MCF 10A (cell line): ENCODE measurements at regions not wholly inside any gene's neighbourhood (a gene's known extent, or its start where the extent isn't known, plus 50 kb on each side); places are given as distances from the start of the nearest gene placed in this dataset.
"Not testable (repeated sequence)": the region's sequence is repeated elsewhere in the genome, so short reads cannot be mapped to it uniquely, and the experiment has no call there.

Source experiments
- BruUV-seq: library from RNA; stranded (reverse); fragments of 400-500 nt; replicated peaks from 2 replicates; lab custom pipeline; 2021; lab: Mats Ljungman, UMichigan
- CTCF ChIA-PET: fragments of 300-600 bp; sonication (Branson Sonifier 250); formaldehyde crosslinking; extraction: SDS; loops from one replicate; lab custom pipeline; 2021; ENCODE audit warnings: antibody characterized with exemption, inconsistent platforms; lab: Yijun Ruan, JAX
- POLR2A ChIA-PET: fragments of 300-600, 350-650 bp; sonication (Branson Sonifier 250); formaldehyde crosslinking; extraction: SDS; loops from one replicate; lab custom pipeline; 2020; ENCODE audit warnings: antibody characterized with exemption, inconsistent platforms; lab: Yijun Ruan, JAX
- DNase-seq: peaks from one replicate; pipeline ENCODE4 v3.0.0-alpha.2; 2018; ENCODE audit not compliant: unreplicated experiment
- H3K27ac Mint-ChIP-seq: one replicate; pipeline ENCODE4 v1.8.0; 2022; ENCODE audit warnings: mild to moderate bottlenecking, low read depth, mixed read lengths; ENCODE audit not compliant: unreplicated experiment
- H3K27me3 Mint-ChIP-seq: one replicate; pipeline ENCODE4 v1.8.0; 2022; ENCODE audit warnings: mixed read lengths; ENCODE audit not compliant: insufficient read depth, unreplicated experiment
- H3K36me3 Mint-ChIP-seq: one replicate; pipeline ENCODE4 v1.8.0; 2022; ENCODE audit warnings: mild to moderate bottlenecking, moderate library complexity, mixed read lengths; ENCODE audit not compliant: insufficient read depth, unreplicated experiment
- H3K4me1 Mint-ChIP-seq: one replicate; pipeline ENCODE4 v1.8.0; 2022; ENCODE audit warnings: mixed read lengths; ENCODE audit not compliant: insufficient read depth, unreplicated experiment
- H3K4me3 Mint-ChIP-seq: one replicate; pipeline ENCODE4 v1.8.0; 2022; ENCODE audit warnings: mild to moderate bottlenecking, moderate library complexity, mixed read lengths; ENCODE audit not compliant: unreplicated experiment
- H3K9me3 Mint-ChIP-seq: one replicate; pipeline ENCODE4 v1.8.0; 2022; ENCODE audit warnings: mixed read lengths; ENCODE audit not compliant: unreplicated experiment
- CTCF ChIP-seq: fragments of 200-600 bp; IDR thresholded peaks from one replicate; pipeline ENCODE4 v1.8.0; 2022; ENCODE audit warnings: antibody characterized with exemption, mild to moderate bottlenecking; ENCODE audit not compliant: unreplicated experiment
- intact Hi-C: fragments of 100-400 bp; cut with micrococcal nuclease; formaldehyde crosslinking; loops from 2 replicates; pipeline ENCODE4 v1.14.1; 2022

GRCh38 chr7:112584290-112584689 lies 103.5 kb downstream of the LSMEM1 start:
- peaks cover 7% of the 10 kb centered on the region for H3K4me1 Mint-ChIP-seq
- no peak for TF ChIP-seq CTCF
- no peak overlapping the region for H3K4me3 Mint-ChIP-seq
- H3K27me3 Mint-ChIP-seq: no peaks in the 10 kb centered on the region
- H3K27ac Mint-ChIP-seq: peak overlapping the region; percentile 83
- H3K36me3 Mint-ChIP-seq: no peaks in the 10 kb centered on the region
- BruUV-seq: no TSS peak
- CTCF ChIA-PET: interaction anchor here (0.6 to 1.3 kb wide), 3 partner anchors 11 to 311 kb away, joined by 3 to 4 read pairs (median 3); no protein-coding TSS in a partner anchor
- POLR2A ChIA-PET: interaction anchor here (0.5 to 1.4 kb wide), 5 partner anchors 18 to 270 kb away, joined by 3 to 4 read pairs (median 3); partner anchors contain the start of gene TMEM168
- intact Hi-C loops: no loop called here
- H3K9me3 Mint-ChIP-seq: no peaks in the 10 kb centered on the region
- DNase-seq: peak; percentile 47

DNA sequence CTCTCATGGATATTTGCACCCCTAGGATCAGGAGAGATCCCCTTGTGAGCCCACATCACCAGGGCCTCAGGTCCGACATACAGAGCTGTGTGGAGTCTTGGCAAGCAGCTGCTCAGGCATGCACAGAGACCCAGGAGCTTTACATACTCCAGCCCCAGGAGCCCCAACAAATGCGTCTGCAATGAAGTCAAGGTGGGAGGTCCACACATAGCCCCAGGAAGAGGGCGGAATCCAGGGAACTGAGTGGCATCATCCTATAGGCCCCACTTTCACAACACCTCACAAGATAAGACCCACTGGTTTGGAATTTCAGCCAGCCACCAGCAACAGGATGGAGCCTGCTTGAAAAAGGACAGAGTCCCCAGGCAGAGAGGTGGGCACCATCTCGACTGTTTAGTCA lies 106.7 kb downstream of the LSMEM1 start:
- no peak for DNase-seq
- no TSS peak for BruUV-seq
- intact Hi-C loops: no loop called here
- peaks cover 7% of the 10 kb centered on the region for H3K4me1 Mint-ChIP-seq
- TF ChIP-seq CTCF: no peak
- ChIA-PET POLR2A (no interaction called here), CTCF (no interaction called here)
- no peaks in the 10 kb centered on the region for H3K36me3 Mint-ChIP-seq
- H3K27ac Mint-ChIP-seq: no peak overlapping the region
- H3K4me3 Mint-ChIP-seq: no peak overlapping the region
- H3K27me3 Mint-ChIP-seq: no peaks in the 10 kb centered on the region
- no peaks in the 10 kb centered on the region for H3K9me3 Mint-ChIP-seq

DNA sequence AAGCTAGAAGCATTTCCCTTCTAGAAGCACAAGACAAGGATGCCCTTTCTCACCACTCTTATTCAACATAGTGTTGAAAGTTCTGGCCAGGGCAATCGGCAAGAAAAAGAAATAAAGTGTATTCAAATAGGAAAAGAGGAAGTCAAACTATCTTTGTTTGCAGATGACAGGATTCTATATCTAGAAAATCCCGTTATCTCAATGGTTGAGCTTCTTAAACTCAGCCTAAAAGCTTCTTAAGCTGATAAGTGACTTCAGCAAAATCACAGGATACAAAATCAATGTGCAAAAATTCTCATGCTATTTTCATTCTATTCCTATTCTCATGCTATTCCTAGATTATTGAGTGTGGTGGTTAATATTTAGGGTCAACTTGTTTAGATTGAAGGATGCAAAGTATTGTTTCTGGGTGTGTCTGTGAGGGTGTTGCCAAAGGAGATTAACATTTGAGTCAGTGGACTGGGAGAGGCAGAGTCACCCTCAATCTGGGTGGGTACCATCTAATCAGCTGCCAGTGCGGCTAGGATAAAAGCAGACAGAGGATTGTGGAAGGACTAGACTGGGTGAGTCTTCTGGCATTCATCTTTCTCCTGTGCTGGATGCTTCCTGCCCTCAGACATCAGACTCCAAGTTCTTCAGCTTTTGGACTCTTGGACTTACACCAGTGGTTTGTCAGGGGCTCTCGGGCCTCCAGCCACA lies 111.9 kb downstream of the LSMEM1 start:
- CTCF ChIA-PET, intact Hi-C loops, H3K4me3 Mint-ChIP-seq, H3K27ac Mint-ChIP-seq, H3K4me1 Mint-ChIP-seq, H3K27me3 Mint-ChIP-seq, POLR2A ChIA-PET, H3K36me3 Mint-ChIP-seq, BruUV-seq, H3K9me3 Mint-ChIP-seq, DNase-seq: not testable (repeated sequence)

GRCh38 chr7:112594397-112594796 lies 113.6 kb downstream of the LSMEM1 start:
- BruUV-seq: no TSS peak
- no peak overlapping the region for H3K4me3 Mint-ChIP-seq
- intact Hi-C loops: no loop called here

More at GRCh38 chr7:112594397-112594796, 113.6 kb downstream of the LSMEM1 start:
- TF ChIP-seq CTCF: no peak
- Mint-ChIP-seq H3K4me1 (peaks cover 5% of the 10 kb centered on the region), H3K27ac (no peak overlapping the region), H3K27me3 (no peaks in the 10 kb centered on the region), H3K9me3 (no peaks in the 10 kb centered on the region), H3K36me3 (no peaks in the 10 kb centered on the region)
- CTCF ChIA-PET: no interaction called here
- DNase-seq: no peak
- POLR2A ChIA-PET: no interaction called here
